Esophagus (tissue), 2 donors: ENCODE measurements at regions not wholly inside any gene's neighbourhood (a gene's known extent, or its start where the extent isn't known, plus 50 kb on each side); places are given as distances from the start of the nearest gene placed in this dataset.

Experiments used
- H3K27ac ChIP-seq, 2 donors: one replicate each; pipeline ENCODE4 v1.5.1; 2013; ENCODE audit warnings: low read depth in 2 of 2, mild to moderate bottlenecking in 2 of 2, inconsistent platforms in 1 of 2, low read length in 1 of 2, moderate library complexity in 1 of 2
- H3K27me3 ChIP-seq, 2 donors: one replicate each; pipeline ENCODE4 v1.6.1; 2013; ENCODE audit warnings: low read length in 2 of 2, control low read depth in 1 of 2, mild to moderate bottlenecking in 1 of 2; ENCODE audit not compliant: insufficient read depth in 2 of 2, control insufficient read depth in 1 of 2
- H3K36me3 ChIP-seq, 2 donors: one replicate each; pipeline ENCODE4 v1.6.1; 2013; ENCODE audit warnings: low read length in 1 of 2; ENCODE audit not compliant: control insufficient read depth in 2 of 2, insufficient read depth in 2 of 2
- H3K4me1 ChIP-seq, 2 donors: one replicate each; pipeline ENCODE4 v1.6.1; 2013; ENCODE audit warnings: low read length in 1 of 2; ENCODE audit not compliant: control insufficient read depth in 2 of 2, insufficient read depth in 2 of 2
- H3K4me3 ChIP-seq, 2 donors: one replicate each; pipeline ENCODE4 v1.5.1; 2013; ENCODE audit warnings: low read length in 2 of 2, mild to moderate bottlenecking in 2 of 2, low read depth in 1 of 2, moderate library complexity in 1 of 2
- H3K9me3 ChIP-seq, 2 donors: one replicate each; pipeline ENCODE4 v1.6.1; 2013; ENCODE audit warnings: mild to moderate bottlenecking in 2 of 2, low read depth in 1 of 2, low read length in 1 of 2, moderate library complexity in 1 of 2; ENCODE audit not compliant: control insufficient read depth in 2 of 2, insufficient read depth in 1 of 2
- WGBS, 2 donors: extraction: QIAGEN DNeasy Blood & Tissue Kit; methylation state at CpG; one replicate each; pipeline ENCODE4 v1.1.7; 2013; 5-methylcytosine and 5-hydroxymethylcytosine counted together
- donor health status: healthy with polysubstance abuse.
- donor health status: Bipolar disorder and iron deficiency.

GRCh38 chr21:27421654-27422053, 454.8 kb upstream of the ADAMTS5 start:
- Histone ChIP-seq H3K4me1 (no peaks in the 10 kb centered on the region), H3K27me3 (no peaks in the 10 kb centered on the region), H3K36me3 (no peaks in the 10 kb centered on the region), H3K9me3 (no peaks in the 10 kb centered on the region), H3K27ac (no peak overlapping the region), H3K4me3 (no peak overlapping the region)
- WGBS, 2 donors, result 81 to 82% methylated on average over 3 of the region's 3 CpGs

GRCh38 chr21:27419153-27419552, 452.3 kb upstream of the ADAMTS5 start:
- Histone ChIP-seq H3K4me1 (no peaks in the 10 kb centered on the region), H3K9me3 (no peaks in the 10 kb centered on the region), H3K27me3 (no peaks in the 10 kb centered on the region), H3K4me3 (no peak overlapping the region), H3K27ac (no peak overlapping the region), H3K36me3 (no peaks in the 10 kb centered on the region)
- WGBS, 2 donors, result 46 to 47% methylated on average over 3 of the region's 3 CpGs

GRCh38 chr21:27418346-27418745, 451.5 kb upstream of the ADAMTS5 start:
- H3K27ac ChIP-seq, result no peak overlapping the region

GRCh38 chr21:27412530-27412929, 445.6 kb upstream of the ADAMTS5 start:
- H3K27ac ChIP-seq, result no peak overlapping the region
- H3K9me3 ChIP-seq, result no peaks in the 10 kb centered on the region
- H3K4me1 ChIP-seq, result no peaks in the 10 kb centered on the region
- WGBS, 2 donors, result 69 to 72% methylated on average over 3 of the region's 3 CpGs
- H3K27me3 ChIP-seq, result no peaks in the 10 kb centered on the region
- no peaks in the 10 kb centered on the region for H3K36me3 ChIP-seq
- no peak overlapping the region for H3K4me3 ChIP-seq

More at GRCh38 chr21:27418346-27418745, 451.5 kb upstream of the ADAMTS5 start:
- no peaks in the 10 kb centered on the region for H3K4me1 ChIP-seq
- no peaks in the 10 kb centered on the region for H3K27me3 ChIP-seq
- no peak overlapping the region for H3K4me3 ChIP-seq
- H3K9me3 ChIP-seq, result no peaks in the 10 kb centered on the region
- no peaks in the 10 kb centered on the region for H3K36me3 ChIP-seq
- WGBS, 2 donors, result 66 to 68% methylated on average over 1 of the region's 1 CpG

GRCh38 chr21:27408826-27409225, 441.9 kb upstream of the ADAMTS5 start:
- H3K27me3 ChIP-seq, result no peaks in the 10 kb centered on the region
- no peaks in the 10 kb centered on the region for H3K36me3 ChIP-seq
- H3K27ac ChIP-seq, result no peak overlapping the region
- H3K9me3 ChIP-seq, result no peaks in the 10 kb centered on the region
- no peaks in the 10 kb centered on the region for H3K4me1 ChIP-seq
- no peak overlapping the region for H3K4me3 ChIP-seq
- WGBS, 2 donors, result 50 to 55% methylated on average over 2 of the region's 2 CpGs

- H3K36me3 ChIP-seq, result no peaks in the 10 kb centered on the region
- no peaks in the 10 kb centered on the region for H3K9me3 ChIP-seq
- H3K4me1 ChIP-seq, result no peaks in the 10 kb centered on the region
- 40% methylated on average over 5 of the region's 5 CpGs for WGBS, 2 donors
- H3K4me3 ChIP-seq, result no peak overlapping the region
- no peak overlapping the region for H3K27ac ChIP-seq
- no peaks in the 10 kb centered on the region for H3K27me3 ChIP-seq
These were observed 440.4 kb upstream of the ADAMTS5 start for GRCh38 chr21:27407271-27407670.

GRCh38 chr21:27406300-27407009, 439.6 kb upstream of the ADAMTS5 start:
- WGBS, 2 donors, result 51 to 54% methylated on average over 3 of the region's 3 CpGs
- Histone ChIP-seq H3K9me3 (no peaks in the 10 kb centered on the region), H3K4me1 (no peaks in the 10 kb centered on the region), H3K27me3 (no peaks in the 10 kb centered on the region), H3K27ac (no peak overlapping the region), H3K36me3 (no peaks in the 10 kb centered on the region), H3K4me3 (no peak overlapping the region)

GRCh38 chr21:27403011-27403410, 436.1 kb upstream of the ADAMTS5 start:
- Histone ChIP-seq H3K27me3 (no peaks in the 10 kb centered on the region), H3K4me3 (no peak overlapping the region), H3K9me3 (no peaks in the 10 kb centered on the region), H3K36me3 (no peaks in the 10 kb centered on the region), H3K27ac (no peak overlapping the region), H3K4me1 (no peaks in the 10 kb centered on the region)
- 65 to 78% methylated on average over 3 of the region's 3 CpGs for WGBS, 2 donors

GRCh38 chr21:27400045-27400444, 433.2 kb upstream of the ADAMTS5 start:
- 80 to 82% methylated on average over 4 of the region's 4 CpGs for WGBS, 2 donors
- no peaks in the 10 kb centered on the region for H3K9me3 ChIP-seq
- no peak overlapping the region for H3K4me3 ChIP-seq
- H3K36me3 ChIP-seq, result no peaks in the 10 kb centered on the region
- no peaks in the 10 kb centered on the region for H3K4me1 ChIP-seq
- no peak overlapping the region for H3K27ac ChIP-seq
- no peaks in the 10 kb centered on the region for H3K27me3 ChIP-seq

GRCh38 chr21:27397578-27397977, 430.7 kb upstream of the ADAMTS5 start:
- Histone ChIP-seq H3K27ac (no peak overlapping the region), H3K36me3 (no peaks in the 10 kb centered on the region), H3K4me3 (no peak overlapping the region), H3K27me3 (no peaks in the 10 kb centered on the region), H3K9me3 (no peaks in the 10 kb centered on the region), H3K4me1 (no peaks in the 10 kb centered on the region)
- 90 to 93% methylated on average over 1 of the region's 1 CpG for WGBS, 2 donors
